ENCODE measurements at regions not wholly inside any gene's neighbourhood (a gene's known extent, or its start where the extent isn't known, plus 50 kb on each side); places are given as distances from the start of the nearest gene placed in this dataset.

- Histone ChIP-seq H3K79me2 (ENCODE audit: low read length) (no peaks in the 10 kb centered on the region), H3K27me3 (replicated peaks; ENCODE audit: insufficient read depth, low read length) (no peaks in the 10 kb centered on the region)
- TF ChIP-seq CTCF (IDR thresholded peaks at IDR 0.05; ENCODE audit: low read length): no peak
- TF ChIP-seq EZH2 (optimal IDR thresholded peaks at IDR 0.05; ENCODE audit: low read depth, low read length): no peak
- TF ChIP-seq EZH2phosphoT487 (IDR thresholded peaks at IDR 0.05; ENCODE audit: low read length): no peak
These were observed 364.7 kb downstream of the TXNL1 start for GRCh38 chr18:56273541-56274219.

GRCh38 chr18:56270671-56271250 lies 367.6 kb downstream of the TXNL1 start:
- Histone ChIP-seq H4K20me1 (ENCODE audit: insufficient read depth, low read length) (no peaks in the 10 kb centered on the region), H3K9me3 (replicated peaks; ENCODE audit: insufficient read depth, low read length) (no peaks in the 10 kb centered on the region), H3K4me2 (ENCODE audit: low read depth, low read length) (no peak overlapping the region), H3K4me1 (ENCODE audit: low read length) (no peaks in the 10 kb centered on the region), H3K27ac (ENCODE audit: low read length) (no peak overlapping the region), H3K4me3 (ENCODE audit: low read length) (no peak overlapping the region), H3K9ac (ENCODE audit: low read length) (no peak overlapping the region), H3K36me3 (replicated peaks; ENCODE audit: insufficient read depth, low read length) (no peaks in the 10 kb centered on the region), H3K9me2 (replicated peaks; ENCODE audit: insufficient read depth, low read length) (no peaks in the 10 kb centered on the region), H3K27me3 (replicated peaks; ENCODE audit: insufficient read depth, low read length) (no peaks in the 10 kb centered on the region), H2AFZ (ENCODE audit: low read length) (no peak overlapping the region), H3F3A (ENCODE audit: insufficient read depth, low read length) (no peaks in the 10 kb centered on the region), H3K79me2 (ENCODE audit: low read length) (no peaks in the 10 kb centered on the region)
- no peak for DNase-seq
- TF ChIP-seq EZH2 (optimal IDR thresholded peaks at IDR 0.05; ENCODE audit: low read depth, low read length): no peak
- no peak for TF ChIP-seq CTCF (IDR thresholded peaks at IDR 0.05; ENCODE audit: low read length)
- TF ChIP-seq EZH2phosphoT487 (IDR thresholded peaks at IDR 0.05; ENCODE audit: low read length): no peak

More at GRCh38 chr18:56273541-56274219, 364.7 kb downstream of the TXNL1 start:
- H3F3A ChIP-seq (ENCODE audit: insufficient read depth, low read length): no peaks in the 10 kb centered on the region
- H3K4me2 ChIP-seq (ENCODE audit: low read depth, low read length): no peak overlapping the region
- no peaks in the 10 kb centered on the region for H3K9me3 ChIP-seq (replicated peaks; ENCODE audit: insufficient read depth, low read length)
- no peaks in the 10 kb centered on the region for H3K36me3 ChIP-seq (replicated peaks; ENCODE audit: insufficient read depth, low read length)
- no peak overlapping the region for H2AFZ ChIP-seq (ENCODE audit: low read length)
- no peak overlapping the region for H3K9ac ChIP-seq (ENCODE audit: low read length)
- no peak for DNase-seq
- no peak overlapping the region for H3K27ac ChIP-seq (ENCODE audit: low read length)
- H3K9me2 ChIP-seq (replicated peaks; ENCODE audit: insufficient read depth, low read length): no peaks in the 10 kb centered on the region
- H3K4me3 ChIP-seq (ENCODE audit: low read length): no peak overlapping the region
- no peaks in the 10 kb centered on the region for H3K4me1 ChIP-seq (ENCODE audit: low read length)
- no peaks in the 10 kb centered on the region for H4K20me1 ChIP-seq (ENCODE audit: insufficient read depth, low read length)

DNA sequence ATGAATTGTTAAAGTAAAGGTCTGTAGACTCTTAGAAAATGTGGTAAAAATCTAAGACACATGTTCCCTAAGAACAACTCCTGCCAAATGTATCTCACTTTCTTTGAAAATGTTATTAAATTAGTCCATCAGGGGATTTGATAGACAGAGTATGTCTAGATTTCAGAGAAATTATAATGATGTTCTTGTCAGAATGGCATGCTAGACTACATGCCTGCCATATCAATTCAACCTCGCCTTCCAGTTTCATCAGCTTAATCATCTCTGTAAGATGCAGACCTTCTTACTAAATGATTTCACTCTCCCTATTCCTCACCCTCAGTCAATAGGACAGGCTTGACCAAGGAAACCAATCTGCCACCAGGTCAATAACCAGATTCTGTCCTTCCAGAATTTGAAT lies 368.4 kb downstream of the TXNL1 start:
- H3K4me2 ChIP-seq (ENCODE audit: low read depth, low read length): no peak overlapping the region
- H3K9me3 ChIP-seq (replicated peaks; ENCODE audit: insufficient read depth, low read length): no peaks in the 10 kb centered on the region

More for the DNA sequence above, 368.4 kb downstream of the TXNL1 start:
- H2AFZ ChIP-seq (ENCODE audit: low read length): no peak overlapping the region
- DNase-seq: no peak
- H3K9ac ChIP-seq (ENCODE audit: low read length): no peak overlapping the region
- H4K20me1 ChIP-seq (ENCODE audit: insufficient read depth, low read length): no peaks in the 10 kb centered on the region
- no peaks in the 10 kb centered on the region for H3K4me1 ChIP-seq (ENCODE audit: low read length)
- H3K79me2 ChIP-seq (ENCODE audit: low read length): no peaks in the 10 kb centered on the region
- no peaks in the 10 kb centered on the region for H3K9me2 ChIP-seq (replicated peaks; ENCODE audit: insufficient read depth, low read length)
- no peak overlapping the region for H3K4me3 ChIP-seq (ENCODE audit: low read length)
- H3K36me3 ChIP-seq (replicated peaks; ENCODE audit: insufficient read depth, low read length): no peaks in the 10 kb centered on the region
- TF ChIP-seq EZH2phosphoT487 (IDR thresholded peaks at IDR 0.05; ENCODE audit: low read length) (no peak), EZH2 (optimal IDR thresholded peaks at IDR 0.05; ENCODE audit: low read depth, low read length) (no peak), CTCF (IDR thresholded peaks at IDR 0.05; ENCODE audit: low read length) (no peak)
- H3K27ac ChIP-seq (ENCODE audit: low read length): no peak overlapping the region
- no peaks in the 10 kb centered on the region for H3K27me3 ChIP-seq (replicated peaks; ENCODE audit: insufficient read depth, low read length)
- H3F3A ChIP-seq (ENCODE audit: insufficient read depth, low read length): no peaks in the 10 kb centered on the region

All from MM.1S (cell line).